GM18858 (cell line): ENCODE measurements at regions not wholly inside any gene's neighbourhood (a gene's known extent, or its start where the extent isn't known, plus 50 kb on each side); places are given as distances from the start of the nearest gene placed in this dataset.

Experiments
- ATAC-seq: cut with Tn5 transposase; IDR thresholded peaks from one replicate; pipeline ENCODE4 v1.9.1; 2021; ENCODE audit not compliant: unreplicated experiment

GRCh38 chr12:97316321-97316720 lies 146.3 kb upstream of the RMST start:
- no peak for ATAC-seq

- ATAC-seq: no peak
These were observed 141.0 kb upstream of the RMST start for GRCh38 chr12:97321621-97322020.

GRCh38 chr12:97322388-97322787 lies 140.2 kb upstream of the RMST start:
- ATAC-seq: no peak

GRCh38 chr12:97323154-97323553 lies 139.4 kb upstream of the RMST start:
- ATAC-seq: no peak

GRCh38 chr12:97324471-97324870 lies 138.1 kb upstream of the RMST start:
- ATAC-seq: no peak

GRCh38 chr12:97335115-97335514 lies 127.5 kb upstream of the RMST start:
- no peak for ATAC-seq

GRCh38 chr12:97336900-97337751 lies 125.5 kb upstream of the RMST start:
- no peak for ATAC-seq

GRCh38 chr12:97342130-97342529 lies 120.5 kb upstream of the RMST start:
- no peak for ATAC-seq

- ATAC-seq: no peak
These were observed 114.6 kb upstream of the RMST start for GRCh38 chr12:97347956-97348355.

- no peak for ATAC-seq
These were observed 104.2 kb upstream of the RMST start for GRCh38 chr12:97358361-97358760.

- no peak for ATAC-seq
These were observed 103.4 kb upstream of the RMST start for GRCh38 chr12:97359021-97359690.

- no peak for ATAC-seq
These were observed 98.9 kb upstream of the RMST start for GRCh38 chr12:97363693-97364092.

GRCh38 chr12:97368462-97369163 lies 94.0 kb upstream of the RMST start:
- ATAC-seq: no peak

GRCh38 chr12:97375310-97375709 lies 87.3 kb upstream of the RMST start:
- no peak for ATAC-seq

- no peak for ATAC-seq
These were observed 82.2 kb upstream of the RMST start for GRCh38 chr12:97380440-97380839.

- ATAC-seq: no peak
These were observed 77.5 kb upstream of the RMST start for GRCh38 chr12:97385121-97385520.

GRCh38 chr12:97386133-97386581 lies 76.4 kb upstream of the RMST start:
- ATAC-seq: no peak

- ATAC-seq: no peak
These were observed 74.8 kb upstream of the RMST start for GRCh38 chr12:97387844-97388243.

- no peak for ATAC-seq
These were observed 67.9 kb upstream of the RMST start for GRCh38 chr12:97394657-97395056.

GRCh38 chr12:97397008-97397407 lies 65.6 kb upstream of the RMST start:
- ATAC-seq: no peak

- ATAC-seq: no peak
These were observed 63.9 kb upstream of the RMST start for GRCh38 chr12:97398704-97399103.

GRCh38 chr12:97404093-97404492 lies 58.5 kb upstream of the RMST start:
- ATAC-seq: peak; percentile 38
